ENCODE measurements at regions not wholly inside any gene's neighbourhood (a gene's known extent, or its start where the extent isn't known, plus 50 kb on each side); places are given as distances from the start of the nearest gene placed in this dataset.
A peak's percentile ranks its signal among the peaks of the same experiment; 100 is the strongest.

GRCh38 chr1:56390232-56390867, 189.0 kb downstream of the PLPP3 start:
- no peak for DNase-seq

GRCh38 chr1:56389813-56390212, 189.6 kb downstream of the PLPP3 start:
- no peak for DNase-seq

GRCh38 chr1:56387071-56387740, 192.2 kb downstream of the PLPP3 start:
- no peak for DNase-seq

- DNase-seq: no peak
Observed at GRCh38 chr1:56385314-56385713, 194.0 kb downstream of the PLPP3 start.

- DNase-seq: no peak
Observed at GRCh38 chr1:56382929-56383328, 196.4 kb downstream of the PLPP3 start.

GRCh38 chr1:56380531-56380930, 198.8 kb downstream of the PLPP3 start:
- no peak for DNase-seq

- peak; percentile 78 for DNase-seq
Observed at GRCh38 chr1:56378341-56379070, 200.9 kb downstream of the PLPP3 start.

- DNase-seq: no peak
Observed at GRCh38 chr1:56377431-56377830, 201.9 kb downstream of the PLPP3 start.

GRCh38 chr1:56376188-56376984, 203.0 kb downstream of the PLPP3 start:
- DNase-seq: peak; percentile 28

- DNase-seq: peak; percentile 69
Observed at GRCh38 chr1:56375326-56375804, 204.0 kb downstream of the PLPP3 start.

GRCh38 chr1:56374026-56374974, 205.1 kb downstream of the PLPP3 start:
- DNase-seq: no peak

- no peak for DNase-seq
Observed at GRCh38 chr1:56370513-56370912, 208.8 kb downstream of the PLPP3 start.

- no peak for DNase-seq
Observed at GRCh38 chr1:56363007-56363770, 216.2 kb downstream of the PLPP3 start.

- no peak for DNase-seq
Observed at GRCh38 chr1:56360021-56360420, 219.3 kb downstream of the PLPP3 start.

- no peak for DNase-seq
Observed at GRCh38 chr1:56359056-56359455, 220.3 kb downstream of the PLPP3 start.

GRCh38 chr1:56357927-56358690, 221.3 kb downstream of the PLPP3 start:
- DNase-seq: no peak

GRCh38 chr1:56356376-56356990, 222.9 kb downstream of the PLPP3 start:
- DNase-seq: no peak

- DNase-seq: no peak
Observed at GRCh38 chr1:56355918-56356317, 223.4 kb downstream of the PLPP3 start.

- no peak for DNase-seq
Observed at GRCh38 chr1:56355422-56355821, 223.9 kb downstream of the PLPP3 start.

- no peak for DNase-seq
Observed at GRCh38 chr1:56345831-56346230, 233.5 kb downstream of the PLPP3 start.

All from NCI-H748 treated with DMSO at 0.1 percent for 48 hours (cell line).